ENCODE measurements at regions not wholly inside any gene's neighbourhood (a gene's known extent, or its start where the extent isn't known, plus 50 kb on each side); places are given as distances from the start of the nearest gene placed in this dataset.

DNA sequence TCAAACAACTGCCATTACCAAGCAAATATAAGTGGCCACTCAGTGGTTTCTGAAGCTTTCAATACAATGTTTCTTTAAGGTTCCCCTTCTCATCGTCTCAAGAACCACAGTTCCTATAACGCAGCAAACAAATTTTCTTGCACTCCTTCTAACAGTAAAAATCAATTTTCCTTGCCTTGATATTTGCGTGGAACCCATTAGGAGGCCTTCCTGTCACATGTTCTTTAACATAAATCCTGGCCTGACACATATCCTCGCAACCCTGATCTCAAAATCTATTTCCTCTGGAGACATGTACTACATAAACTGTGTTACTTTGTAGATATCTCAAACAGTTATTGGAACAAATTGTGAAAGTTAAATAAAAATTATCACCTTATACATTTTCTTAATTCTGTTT lies 65.9 kb upstream of the MANEA start:
- TF ChIP-seq GABPA (IDR thresholded peaks at IDR 0.05; ENCODE audit: low read depth) (no peak), SPI1 (IDR thresholded peaks at IDR 0.05; ENCODE audit: borderline replicate concordance, low read depth) (no peak), POLR2AphosphoS5 (IDR thresholded peaks at IDR 0.05; ENCODE audit: low read depth) (no peak)
- TF ChIP-seq, protein P1, sequence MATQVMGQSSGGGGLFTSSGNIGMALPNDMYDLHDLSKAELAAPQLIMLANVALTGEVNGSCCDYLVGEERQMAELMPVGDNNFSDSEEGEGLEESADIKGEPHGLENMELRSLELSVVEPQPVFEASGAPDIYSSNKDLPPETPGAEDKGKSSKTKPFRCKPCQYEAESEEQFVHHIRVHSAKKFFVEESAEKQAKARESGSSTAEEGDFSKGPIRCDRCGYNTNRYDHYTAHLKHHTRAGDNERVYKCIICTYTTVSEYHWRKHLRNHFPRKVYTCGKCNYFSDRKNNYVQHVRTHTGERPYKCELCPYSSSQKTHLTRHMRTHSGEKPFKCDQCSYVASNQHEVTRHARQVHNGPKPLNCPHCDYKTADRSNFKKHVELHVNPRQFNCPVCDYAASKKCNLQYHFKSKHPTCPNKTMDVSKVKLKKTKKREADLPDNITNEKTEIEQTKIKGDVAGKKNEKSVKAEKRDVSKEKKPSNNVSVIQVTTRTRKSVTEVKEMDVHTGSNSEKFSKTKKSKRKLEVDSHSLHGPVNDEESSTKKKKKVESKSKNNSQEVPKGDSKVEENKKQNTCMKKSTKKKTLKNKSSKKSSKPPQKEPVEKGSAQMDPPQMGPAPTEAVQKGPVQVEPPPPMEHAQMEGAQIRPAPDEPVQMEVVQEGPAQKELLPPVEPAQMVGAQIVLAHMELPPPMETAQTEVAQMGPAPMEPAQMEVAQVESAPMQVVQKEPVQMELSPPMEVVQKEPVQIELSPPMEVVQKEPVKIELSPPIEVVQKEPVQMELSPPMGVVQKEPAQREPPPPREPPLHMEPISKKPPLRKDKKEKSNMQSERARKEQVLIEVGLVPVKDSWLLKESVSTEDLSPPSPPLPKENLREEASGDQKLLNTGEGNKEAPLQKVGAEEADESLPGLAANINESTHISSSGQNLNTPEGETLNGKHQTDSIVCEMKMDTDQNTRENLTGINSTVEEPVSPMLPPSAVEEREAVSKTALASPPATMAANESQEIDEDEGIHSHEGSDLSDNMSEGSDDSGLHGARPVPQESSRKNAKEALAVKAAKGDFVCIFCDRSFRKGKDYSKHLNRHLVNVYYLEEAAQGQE (IDR thresholded peaks at IDR 0.05; ENCODE audit: insufficient replicate concordance, low read depth) = no peak
- TF ChIP-seq, protein P2, sequence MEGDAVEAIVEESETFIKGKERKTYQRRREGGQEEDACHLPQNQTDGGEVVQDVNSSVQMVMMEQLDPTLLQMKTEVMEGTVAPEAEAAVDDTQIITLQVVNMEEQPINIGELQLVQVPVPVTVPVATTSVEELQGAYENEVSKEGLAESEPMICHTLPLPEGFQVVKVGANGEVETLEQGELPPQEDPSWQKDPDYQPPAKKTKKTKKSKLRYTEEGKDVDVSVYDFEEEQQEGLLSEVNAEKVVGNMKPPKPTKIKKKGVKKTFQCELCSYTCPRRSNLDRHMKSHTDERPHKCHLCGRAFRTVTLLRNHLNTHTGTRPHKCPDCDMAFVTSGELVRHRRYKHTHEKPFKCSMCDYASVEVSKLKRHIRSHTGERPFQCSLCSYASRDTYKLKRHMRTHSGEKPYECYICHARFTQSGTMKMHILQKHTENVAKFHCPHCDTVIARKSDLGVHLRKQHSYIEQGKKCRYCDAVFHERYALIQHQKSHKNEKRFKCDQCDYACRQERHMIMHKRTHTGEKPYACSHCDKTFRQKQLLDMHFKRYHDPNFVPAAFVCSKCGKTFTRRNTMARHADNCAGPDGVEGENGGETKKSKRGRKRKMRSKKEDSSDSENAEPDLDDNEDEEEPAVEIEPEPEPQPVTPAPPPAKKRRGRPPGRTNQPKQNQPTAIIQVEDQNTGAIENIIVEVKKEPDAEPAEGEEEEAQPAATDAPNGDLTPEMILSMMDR (IDR thresholded peaks at IDR 0.05; ENCODE audit: insufficient read depth, low read length) = no peak
- no peak overlapping the region for H3K4me3 ChIP-seq (replicated peaks; ENCODE audit: insufficient read depth, low read length)
- no peak for DNase-seq (ENCODE audit: low read depth in 1 of 2, low spot score in 1 of 2)
- H3K27me3 ChIP-seq (ENCODE audit: insufficient read depth, poor library complexity, severe bottlenecking) = no peaks in the 10 kb centered on the region
- no peak overlapping the region for H3K27ac ChIP-seq (replicated peaks)

- TF ChIP-seq SPI1 (IDR thresholded peaks at IDR 0.05; ENCODE audit: borderline replicate concordance, low read depth) = no peak
- TF ChIP-seq, protein P2 (IDR thresholded peaks at IDR 0.05; ENCODE audit: insufficient read depth, low read length) = no peak
- no peak for TF ChIP-seq POLR2AphosphoS5 (IDR thresholded peaks at IDR 0.05; ENCODE audit: low read depth)
- no peak for TF ChIP-seq GABPA (IDR thresholded peaks at IDR 0.05; ENCODE audit: low read depth)
- TF ChIP-seq, protein P1 (IDR thresholded peaks at IDR 0.05; ENCODE audit: insufficient replicate concordance, low read depth) = no peak
- Histone ChIP-seq H3K27me3 (ENCODE audit: insufficient read depth, poor library complexity, severe bottlenecking) (no peaks in the 10 kb centered on the region), H3K4me3 (replicated peaks; ENCODE audit: insufficient read depth, low read length) (no peak overlapping the region), H3K27ac (replicated peaks) (no peak overlapping the region)
- DNase-seq (ENCODE audit: low read depth in 1 of 2, low spot score in 1 of 2) = no peak
These were observed 61.4 kb upstream of the MANEA start for GRCh38 chr6:95515975-95516374.

DNA sequence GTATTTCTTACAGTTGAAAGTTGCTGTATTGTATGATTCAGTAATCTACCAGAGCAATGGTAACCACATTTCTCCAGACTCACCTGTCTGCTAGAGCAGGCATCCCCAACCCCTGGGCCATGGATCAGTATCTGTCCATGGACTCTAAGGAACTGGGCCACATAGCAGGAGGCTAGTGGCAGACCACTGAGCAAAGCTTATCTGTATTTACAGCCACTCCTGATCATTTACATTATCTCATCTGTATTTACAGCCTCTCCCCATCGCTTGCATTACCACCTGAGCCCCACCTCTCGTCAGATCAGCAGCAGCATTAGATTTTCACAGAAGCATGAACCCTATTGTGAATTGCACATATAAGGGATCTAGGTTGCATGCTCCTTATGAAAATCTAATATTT lies 60.3 kb upstream of the MANEA start:
- Histone ChIP-seq H3K27ac (replicated peaks) (no peak overlapping the region), H3K27me3 (ENCODE audit: insufficient read depth, poor library complexity, severe bottlenecking) (no peaks in the 10 kb centered on the region), H3K4me3 (replicated peaks; ENCODE audit: insufficient read depth, low read length) (no peak overlapping the region)
- DNase-seq (ENCODE audit: low read depth in 1 of 2, low spot score in 1 of 2) = no peak
- TF ChIP-seq, protein P2 (IDR thresholded peaks at IDR 0.05; ENCODE audit: insufficient read depth, low read length) = no peak
- TF ChIP-seq GABPA (IDR thresholded peaks at IDR 0.05; ENCODE audit: low read depth) = no peak
- TF ChIP-seq SPI1 (IDR thresholded peaks at IDR 0.05; ENCODE audit: borderline replicate concordance, low read depth) = no peak
- TF ChIP-seq, protein P1 (IDR thresholded peaks at IDR 0.05; ENCODE audit: insufficient replicate concordance, low read depth) = no peak
